Calu3 (cell line): ENCODE measurements at regions not wholly inside any gene's neighbourhood (a gene's known extent, or its start where the extent isn't known, plus 50 kb on each side); places are given as distances from the start of the nearest gene placed in this dataset.

Experiments
- BruUV-seq: library from RNA; stranded (reverse); fragments of 400-500 nt; replicated peaks from 2 replicates; lab custom pipeline; 2021; lab: Mats Ljungman, UMichigan
- CTCF ChIA-PET: fragments of 300-600 bp; sonication (Branson Sonifier 250); formaldehyde crosslinking; loops from one replicate; lab custom pipeline; 2022; ENCODE audit warnings: antibody characterized with exemption; lab: Charles Lee
- DNase-seq: peaks from one replicate; pipeline ENCODE4 v3.0.0; 2022
- H3K27ac Mint-ChIP-seq: one replicate; pipeline ENCODE4 v1.8.0; 2022; ENCODE audit warnings: mixed read lengths; ENCODE audit not compliant: unreplicated experiment
- H3K27me3 Mint-ChIP-seq: one replicate; pipeline ENCODE4 v1.8.0; 2022; ENCODE audit warnings: mixed read lengths; ENCODE audit not compliant: unreplicated experiment
- H3K36me3 Mint-ChIP-seq: one replicate; pipeline ENCODE4 v1.8.0; 2022; ENCODE audit warnings: mild to moderate bottlenecking, moderate library complexity, mixed read lengths; ENCODE audit not compliant: insufficient read depth, unreplicated experiment
- H3K4me1 Mint-ChIP-seq: one replicate; pipeline ENCODE4 v1.8.0; 2022; ENCODE audit warnings: mild to moderate bottlenecking, low read depth, mixed read lengths; ENCODE audit not compliant: unreplicated experiment
- H3K4me3 Mint-ChIP-seq: one replicate; pipeline ENCODE4 v1.8.0; 2022; ENCODE audit warnings: mild to moderate bottlenecking, low read depth, moderate library complexity, mixed read lengths; ENCODE audit not compliant: unreplicated experiment
- H3K9me3 Mint-ChIP-seq: one replicate; pipeline ENCODE4 v1.8.0; 2022; ENCODE audit warnings: low read depth, mixed read lengths; ENCODE audit not compliant: unreplicated experiment
- intact Hi-C: fragments of 100-400 bp; cut with micrococcal nuclease; formaldehyde crosslinking; loops from one replicate; pipeline ENCODE4 v1.10.0; 2022; ENCODE audit not compliant: unreplicated experiment
- TF ChIP-seq, protein P1 (sequence below): fragments of 200-600 bp; IDR thresholded peaks from one replicate; pipeline ENCODE4 v1.8.0; 2022; ENCODE audit warnings: antibody characterized with exemption; ENCODE audit not compliant: unreplicated experiment

DNA sequence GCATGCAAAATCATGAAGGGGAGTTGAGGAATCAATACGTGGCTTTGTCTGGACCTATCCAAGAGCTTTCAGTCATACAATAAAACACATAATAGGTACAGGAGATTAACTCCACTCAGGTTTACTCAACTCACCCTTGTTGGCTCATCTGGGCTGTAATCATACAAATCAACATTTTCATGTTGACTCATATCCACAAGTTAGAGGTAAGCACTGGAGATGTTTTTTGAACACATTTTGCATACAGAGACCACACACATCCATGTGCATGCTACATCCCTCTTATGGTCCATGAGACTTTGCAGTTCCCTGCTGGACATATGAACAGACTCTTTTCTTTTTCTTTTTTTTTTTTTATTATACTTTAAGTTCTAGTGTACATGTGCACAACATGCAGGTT is 336.9 kb upstream of the PIK3C3 start:
- H3K36me3 Mint-ChIP-seq = no peaks in the 10 kb centered on the region
- intact Hi-C loops = no loop called here
- H3K4me1 Mint-ChIP-seq = no peaks in the 10 kb centered on the region
- DNase-seq = no peak
- TF ChIP-seq, protein P1, sequence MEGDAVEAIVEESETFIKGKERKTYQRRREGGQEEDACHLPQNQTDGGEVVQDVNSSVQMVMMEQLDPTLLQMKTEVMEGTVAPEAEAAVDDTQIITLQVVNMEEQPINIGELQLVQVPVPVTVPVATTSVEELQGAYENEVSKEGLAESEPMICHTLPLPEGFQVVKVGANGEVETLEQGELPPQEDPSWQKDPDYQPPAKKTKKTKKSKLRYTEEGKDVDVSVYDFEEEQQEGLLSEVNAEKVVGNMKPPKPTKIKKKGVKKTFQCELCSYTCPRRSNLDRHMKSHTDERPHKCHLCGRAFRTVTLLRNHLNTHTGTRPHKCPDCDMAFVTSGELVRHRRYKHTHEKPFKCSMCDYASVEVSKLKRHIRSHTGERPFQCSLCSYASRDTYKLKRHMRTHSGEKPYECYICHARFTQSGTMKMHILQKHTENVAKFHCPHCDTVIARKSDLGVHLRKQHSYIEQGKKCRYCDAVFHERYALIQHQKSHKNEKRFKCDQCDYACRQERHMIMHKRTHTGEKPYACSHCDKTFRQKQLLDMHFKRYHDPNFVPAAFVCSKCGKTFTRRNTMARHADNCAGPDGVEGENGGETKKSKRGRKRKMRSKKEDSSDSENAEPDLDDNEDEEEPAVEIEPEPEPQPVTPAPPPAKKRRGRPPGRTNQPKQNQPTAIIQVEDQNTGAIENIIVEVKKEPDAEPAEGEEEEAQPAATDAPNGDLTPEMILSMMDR = no peak
- H3K27ac Mint-ChIP-seq = no peak overlapping the region
- H3K4me3 Mint-ChIP-seq = no peak overlapping the region
- H3K27me3 Mint-ChIP-seq = no peaks in the 10 kb centered on the region
- H3K9me3 Mint-ChIP-seq = peaks cover 2% of the 10 kb centered on the region
- CTCF ChIA-PET = no interaction called here
- no TSS peak for BruUV-seq

DNA sequence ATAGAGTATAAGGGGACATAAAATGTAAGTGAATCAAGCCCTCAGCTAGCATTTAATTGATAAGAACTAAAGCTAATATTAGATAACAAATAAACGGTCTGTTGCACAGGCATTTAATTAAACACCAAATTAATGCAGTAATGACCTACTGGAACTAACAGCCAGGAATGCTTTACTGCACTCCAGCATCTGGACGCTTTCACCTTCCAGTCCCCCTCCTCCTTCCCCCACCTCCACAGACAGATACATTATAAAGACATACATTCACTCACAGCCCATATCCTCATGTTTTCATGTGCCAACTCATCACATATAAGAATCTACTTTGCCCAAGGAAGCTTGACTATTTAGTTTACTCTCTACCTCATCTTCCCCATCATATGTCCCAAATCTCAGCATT is 337.4 kb upstream of the PIK3C3 start:
- intact Hi-C loops = no loop called here
- Mint-ChIP-seq H3K4me1 (no peaks in the 10 kb centered on the region), H3K27ac (no peak overlapping the region), H3K27me3 (no peaks in the 10 kb centered on the region), H3K4me3 (no peak overlapping the region), H3K9me3 (peaks cover 2% of the 10 kb centered on the region), H3K36me3 (no peaks in the 10 kb centered on the region)
- CTCF ChIA-PET = no interaction called here
- BruUV-seq = no TSS peak
- DNase-seq = no peak
- TF ChIP-seq, protein P1 = no peak

DNA sequence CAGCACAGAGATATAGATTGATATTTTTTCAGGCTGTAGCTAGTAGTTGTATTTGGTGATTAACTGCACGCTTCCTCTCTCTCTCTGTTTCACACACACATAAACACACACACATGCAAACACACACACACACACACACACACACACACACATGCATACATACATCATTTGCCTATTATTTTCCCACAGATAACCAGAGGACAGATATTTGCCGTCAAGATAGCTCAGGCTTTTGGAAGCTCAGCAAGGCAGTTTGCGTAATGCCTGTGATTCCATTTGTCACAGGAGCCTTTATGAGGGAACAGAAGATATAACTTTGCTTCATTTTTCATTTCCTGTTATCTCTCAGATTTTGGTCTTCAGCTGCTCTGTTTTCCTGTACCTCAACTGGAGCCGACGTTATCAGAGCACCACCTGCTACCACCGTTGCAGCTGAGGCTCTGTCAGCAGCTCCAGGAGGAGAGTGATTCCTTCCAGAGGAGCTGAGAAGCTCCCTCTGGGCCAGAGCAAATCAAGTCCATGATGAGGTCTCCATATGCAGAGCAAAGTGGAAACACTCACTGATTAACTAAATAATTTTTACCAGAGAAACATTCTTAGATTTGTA is 341.9 kb upstream of the PIK3C3 start:
- H3K4me1 Mint-ChIP-seq = no peaks in the 10 kb centered on the region
- no TSS peak for BruUV-seq
- TF ChIP-seq, protein P1 = no peak
- CTCF ChIA-PET = no interaction called here
- peaks cover 12% of the 10 kb centered on the region for H3K9me3 Mint-ChIP-seq
- H3K27me3 Mint-ChIP-seq = no peaks in the 10 kb centered on the region
- H3K27ac Mint-ChIP-seq = no peak overlapping the region
- no peak for DNase-seq
- no peaks in the 10 kb centered on the region for H3K36me3 Mint-ChIP-seq
- intact Hi-C loops = no loop called here
- no peak overlapping the region for H3K4me3 Mint-ChIP-seq

DNA sequence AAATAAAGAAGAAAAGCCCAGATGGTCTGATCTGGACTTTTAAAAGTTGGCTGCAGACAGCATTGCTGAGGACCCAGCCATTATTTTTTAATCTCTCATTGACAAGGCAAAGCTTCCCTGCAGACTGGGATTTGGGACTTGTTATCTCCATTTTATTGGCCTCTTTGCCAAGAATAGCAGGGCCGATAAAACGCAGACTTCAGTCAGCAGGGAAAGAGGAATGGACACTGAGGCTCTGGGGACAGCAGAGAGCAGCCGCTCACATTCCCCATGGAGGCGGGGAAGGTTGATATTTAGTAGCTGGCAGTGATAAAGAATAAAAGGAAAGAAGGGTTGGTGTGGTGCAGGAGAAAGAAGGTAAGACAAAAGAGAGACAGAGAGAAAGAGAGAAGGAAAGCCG is 350.1 kb upstream of the PIK3C3 start:
- intact Hi-C loops = no loop called here
- no peaks in the 10 kb centered on the region for H3K36me3 Mint-ChIP-seq
- peaks cover 17% of the 10 kb centered on the region for H3K9me3 Mint-ChIP-seq
- H3K27ac Mint-ChIP-seq = no peak overlapping the region
- H3K4me3 Mint-ChIP-seq = no peak overlapping the region
- TF ChIP-seq, protein P1 = no peak
- BruUV-seq = no TSS peak
- DNase-seq = no peak
- H3K4me1 Mint-ChIP-seq = no peaks in the 10 kb centered on the region
- CTCF ChIA-PET = no interaction called here
- H3K27me3 Mint-ChIP-seq = no peaks in the 10 kb centered on the region
